ENCODE measurements at regions not wholly inside any gene's neighbourhood (a gene's known extent, or its start where the extent isn't known, plus 50 kb on each side); places are given as distances from the start of the nearest gene placed in this dataset.

GRCh38 chr2:133977405-133977804 is 276.5 kb upstream of the MGAT5 start (continued):
- no peak for TF ChIP-seq ZNF462 (CRISPR knock-in tag; IDR thresholded peaks at IDR 0.05)
- no peak for TF ChIP-seq REST (IDR thresholded peaks at IDR 0.05; ENCODE audit: unreplicated experiment)
- no peak for TF ChIP-seq STAT1 (IDR thresholded peaks at IDR 0.05; ENCODE audit: unreplicated experiment)
- no peak for TF ChIP-seq JUNB (IDR thresholded peaks at IDR 0.05; ENCODE audit: unreplicated experiment)
- TF ChIP-seq NANOG (IDR thresholded peaks at IDR 0.05; ENCODE audit: borderline replicate concordance): no peak
- no peak for TF ChIP-seq CREB1 (CRISPR knock-in tag; IDR thresholded peaks at IDR 0.05; ENCODE audit: low read depth)

GRCh38 chr2:133982256-133982655 is 271.6 kb upstream of the MGAT5 start:
- Mint-ChIP-seq H3K36me3 (ENCODE audit: low read depth) (no peaks in the 10 kb centered on the region; the same call in 2 of the 3 replicates), H3K9me3 (peaks cover 4% of the 10 kb centered on the region; the same call in 1 of the 3 replicates), H3K27ac (no peak overlapping the region), H3K27me3 (ENCODE audit: insufficient read depth, low read depth, poor library complexity) (peaks cover 2% of the 10 kb centered on the region), H3K4me3 (no peak overlapping the region), H3K4me1 (peaks cover 4% of the 10 kb centered on the region; the same call in 2 of the 3 replicates)
- peaks cover 3% of the 10 kb centered on the region; the same call in 1 of the 2 replicates for H3K9me2 ChIP-seq (ENCODE audit: insufficient read depth)
- no peak overlapping the region for H3K4me3 ChIP-seq
- H3K36me3 ChIP-seq (ENCODE audit: insufficient read depth): no peaks in the 10 kb centered on the region
- no peaks in the 10 kb centered on the region for H3K27me3 ChIP-seq (ENCODE audit: insufficient read depth)
- ATAC-seq: no peak
- no peaks in the 10 kb centered on the region for H3F3A ChIP-seq (replicated peaks; ENCODE audit: low read depth)
- no peak overlapping the region for H2AFZ ChIP-seq
- no peaks in the 10 kb centered on the region for H4K20me1 ChIP-seq (replicated peaks; ENCODE audit: insufficient read depth)
- no peak overlapping the region for H3K4me2 ChIP-seq
- no peak overlapping the region for H3K27ac ChIP-seq (ENCODE audit: low read depth)
- no peaks in the 10 kb centered on the region for H3K4me1 ChIP-seq (ENCODE audit: insufficient read depth)
- no peak for DNase-seq (ENCODE audit: low spot score)
- H3K79me2 ChIP-seq (replicated peaks; ENCODE audit: insufficient read depth): no peaks in the 10 kb centered on the region
- no peak for TF ChIP-seq NANOG (IDR thresholded peaks at IDR 0.05; ENCODE audit: borderline replicate concordance)
- no peak for TF ChIP-seq ZNF114 (CRISPR knock-in tag; IDR thresholded peaks at IDR 0.05)
- TF ChIP-seq EZH2phosphoT487 (IDR thresholded peaks at IDR 0.05; ENCODE audit: unreplicated experiment): no peak
- TF ChIP-seq POLR2AphosphoS5 (IDR thresholded peaks at IDR 0.05; ENCODE audit: low read depth): no peak
- TF ChIP-seq EZH2 (IDR thresholded peaks at IDR 0.05; ENCODE audit: low read depth, unreplicated experiment): no peak

Data from GM23338 (cell line).